ENCODE measurements at regions not wholly inside any gene's neighbourhood (a gene's known extent, or its start where the extent isn't known, plus 50 kb on each side); places are given as distances from the start of the nearest gene placed in this dataset.

DNA sequence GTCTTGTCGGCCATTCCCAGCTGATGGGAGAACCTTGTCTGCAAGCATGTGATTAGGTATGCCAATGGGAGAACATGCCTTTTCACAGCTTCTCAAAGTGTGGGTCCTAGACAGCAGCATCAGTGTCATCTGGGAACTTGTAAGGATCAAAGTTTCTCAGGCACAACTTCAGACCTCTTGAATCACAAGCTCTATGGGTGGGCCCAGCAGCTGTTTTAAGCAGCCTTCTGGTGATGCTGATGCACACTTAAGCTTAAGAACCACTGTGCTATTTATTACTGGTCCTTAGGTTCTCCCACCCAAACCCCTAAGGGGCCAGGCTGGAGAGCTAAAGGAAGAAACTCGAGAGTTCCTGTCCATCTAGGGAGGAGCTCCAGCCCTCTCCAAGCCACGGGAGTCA, 453.9 kb upstream of the PROK2 start:
- no peaks in the 10 kb centered on the region; a peak in 1 of 5 replicates for H3K9me3 Mint-ChIP-seq
- Histone ChIP-seq H3K56ac (ENCODE audit: insufficient read length, low read depth, low read length) (no peak overlapping the region), H3K79me1 (ENCODE audit: insufficient read depth, low read depth, low read length, poor library complexity, severe bottlenecking) (no peaks in the 10 kb centered on the region), H2BK15ac (ENCODE audit: low read depth, low read length) (no peak overlapping the region), H3K18ac (ENCODE audit: insufficient read length, low read depth, low read length) (no peak overlapping the region), H4K5ac (ENCODE audit: insufficient read length, low read depth, low read length) (no peak overlapping the region), H3K9me3 (ENCODE audit: control insufficient read depth, low read depth, low read length) (no peaks in the 10 kb centered on the region), H3K14ac (ENCODE audit: insufficient read depth, low read length) (no peak overlapping the region), H2BK20ac (ENCODE audit: low read depth, low read length, poor library complexity, severe bottlenecking) (no peak overlapping the region), H3K4me2 (ENCODE audit: insufficient read depth, insufficient read length, low read length) (no peak overlapping the region), H3K4me1 (ENCODE audit: insufficient read depth, low read length) (no peaks in the 10 kb centered on the region), H3K79me2 (ENCODE audit: insufficient read depth, low read length) (no peaks in the 10 kb centered on the region), H2BK5ac (ENCODE audit: insufficient read length, low read length) (no peak overlapping the region), H4K91ac (ENCODE audit: insufficient read length, low read depth, low read length) (no peak overlapping the region), H3K23me2 (ENCODE audit: insufficient read length, low read depth, low read length, poor library complexity, severe bottlenecking) (no peaks in the 10 kb centered on the region), H3T11ph (ENCODE audit: low read length) (no peak overlapping the region), H3K27ac (ENCODE audit: insufficient read length, low read depth, low read length) (no peak overlapping the region), H3K9ac (ENCODE audit: extremely low read depth, insufficient read length, low read length) (no peak overlapping the region), H3K4ac (ENCODE audit: low read depth, low read length) (no peak overlapping the region), H4K8ac (replicated peaks; ENCODE audit: insufficient read length, low read depth, low read length) (no peak overlapping the region), H4K20me1 (ENCODE audit: control insufficient read depth, insufficient read depth, insufficient read length) (no peaks in the 10 kb centered on the region), H2BK12ac (ENCODE audit: insufficient read length, low read depth, low read length) (no peak overlapping the region), H2AK5ac (ENCODE audit: insufficient read length, low read length) (no peak overlapping the region), H3K27me3 (ENCODE audit: insufficient read depth, low read length) (no peaks in the 10 kb centered on the region), H3K23ac (ENCODE audit: insufficient read length, low read depth, low read length) (no peak overlapping the region), H2BK120ac (ENCODE audit: low read depth, low read length, poor library complexity, severe bottlenecking) (no peak overlapping the region), H2AFZ (ENCODE audit: low read length) (no peak overlapping the region)
- WGBS (ENCODE audit: extremely low coverage, insufficient read length, low lambda C conversion rate) = no CpG with 5 or more reads among the region's 3 CpGs
- H3K4me1 Mint-ChIP-seq = peaks cover 12% of the 10 kb centered on the region in 2 experiments
- H3K36me3 Mint-ChIP-seq (ENCODE audit: insufficient read depth in 1 of 3, low read depth in 3 of 3) = no peaks in the 10 kb centered on the region
- peaks cover 12% of the 10 kb centered on the region for H3K27me3 Mint-ChIP-seq (ENCODE audit: low read depth)
- H3K27ac Mint-ChIP-seq = no peak overlapping the region
- no peak overlapping the region for H3K4me3 Mint-ChIP-seq
- TF ChIP-seq, protein P1, sequence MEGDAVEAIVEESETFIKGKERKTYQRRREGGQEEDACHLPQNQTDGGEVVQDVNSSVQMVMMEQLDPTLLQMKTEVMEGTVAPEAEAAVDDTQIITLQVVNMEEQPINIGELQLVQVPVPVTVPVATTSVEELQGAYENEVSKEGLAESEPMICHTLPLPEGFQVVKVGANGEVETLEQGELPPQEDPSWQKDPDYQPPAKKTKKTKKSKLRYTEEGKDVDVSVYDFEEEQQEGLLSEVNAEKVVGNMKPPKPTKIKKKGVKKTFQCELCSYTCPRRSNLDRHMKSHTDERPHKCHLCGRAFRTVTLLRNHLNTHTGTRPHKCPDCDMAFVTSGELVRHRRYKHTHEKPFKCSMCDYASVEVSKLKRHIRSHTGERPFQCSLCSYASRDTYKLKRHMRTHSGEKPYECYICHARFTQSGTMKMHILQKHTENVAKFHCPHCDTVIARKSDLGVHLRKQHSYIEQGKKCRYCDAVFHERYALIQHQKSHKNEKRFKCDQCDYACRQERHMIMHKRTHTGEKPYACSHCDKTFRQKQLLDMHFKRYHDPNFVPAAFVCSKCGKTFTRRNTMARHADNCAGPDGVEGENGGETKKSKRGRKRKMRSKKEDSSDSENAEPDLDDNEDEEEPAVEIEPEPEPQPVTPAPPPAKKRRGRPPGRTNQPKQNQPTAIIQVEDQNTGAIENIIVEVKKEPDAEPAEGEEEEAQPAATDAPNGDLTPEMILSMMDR (conservative IDR thresholded peaks at IDR 0.05) = no peak
- no peak for DNase-seq

Data from H9 (cell line).